NCI-H748 treated with DMSO at 0.1 percent for 48 hours (cell line): ENCODE measurements at regions not wholly inside any gene's neighbourhood (a gene's known extent, or its start where the extent isn't known, plus 50 kb on each side); places are given as distances from the start of the nearest gene placed in this dataset.
"Not testable (repeated sequence)": the region's sequence is repeated elsewhere in the genome, so short reads cannot be mapped to it uniquely, and the experiment has no call there.

Source experiments
- DNase-seq: peaks from one replicate; lab custom pipeline; 2025; lab: John Stamatoyannopoulos, UW

GRCh38 chr6:119874381-119874780 is 524.8 kb upstream of the MAN1A1 start:
- DNase-seq: no peak

- DNase-seq: no peak
Observed at GRCh38 chr6:119873107-119873506, 523.5 kb upstream of the MAN1A1 start.

GRCh38 chr6:119871520-119871919 is 522.0 kb upstream of the MAN1A1 start:
- DNase-seq: no peak

GRCh38 chr6:119865466-119866350 is 516.1 kb upstream of the MAN1A1 start:
- DNase-seq: no peak

GRCh38 chr6:119862719-119863118 is 513.2 kb upstream of the MAN1A1 start:
- DNase-seq: no peak

GRCh38 chr6:119858901-119859300 is 509.3 kb upstream of the MAN1A1 start:
- DNase-seq: no peak

GRCh38 chr6:119856136-119856535 is 506.6 kb upstream of the MAN1A1 start:
- no peak for DNase-seq

- DNase-seq: no peak
Observed at GRCh38 chr6:119848696-119849095, 499.1 kb upstream of the MAN1A1 start.

GRCh38 chr6:119845161-119845560 is 495.6 kb upstream of the MAN1A1 start:
- no peak for DNase-seq

- no peak for DNase-seq
Observed at GRCh38 chr6:119844387-119844786, 494.8 kb upstream of the MAN1A1 start.

- no peak for DNase-seq
Observed at GRCh38 chr6:119842191-119842590, 492.6 kb upstream of the MAN1A1 start.

GRCh38 chr6:119838043-119838442 is 488.5 kb upstream of the MAN1A1 start:
- no peak for DNase-seq

GRCh38 chr6:119834418-119834817 is 484.9 kb upstream of the MAN1A1 start:
- no peak for DNase-seq

GRCh38 chr6:119832411-119832810 is 482.9 kb upstream of the MAN1A1 start:
- DNase-seq: no peak

- DNase-seq: peak; percentile 7
Observed at GRCh38 chr6:119830494-119831295, 481.1 kb upstream of the MAN1A1 start.

- no peak for DNase-seq
Observed at GRCh38 chr6:119830069-119830468, 480.5 kb upstream of the MAN1A1 start.

- DNase-seq: not testable (repeated sequence)
Observed at GRCh38 chr6:119829499-119829898, 479.9 kb upstream of the MAN1A1 start.

GRCh38 chr6:119829006-119829405 is 479.4 kb upstream of the MAN1A1 start:
- DNase-seq: no peak

GRCh38 chr6:119821380-119821779 is 471.8 kb upstream of the MAN1A1 start:
- DNase-seq: no peak

- no peak for DNase-seq
Observed at GRCh38 chr6:119818876-119819275, 469.3 kb upstream of the MAN1A1 start.

GRCh38 chr6:119814609-119815400 is 465.2 kb upstream of the MAN1A1 start:
- no peak for DNase-seq

- no peak for DNase-seq
Observed at GRCh38 chr6:119802464-119802863, 452.9 kb upstream of the MAN1A1 start.
